ENCODE measurements at regions not wholly inside any gene's neighbourhood (a gene's known extent, or its start where the extent isn't known, plus 50 kb on each side); places are given as distances from the start of the nearest gene placed in this dataset.

- Mint-ChIP-seq H3K27me3 (ENCODE audit: insufficient read depth, unreplicated experiment) (no peaks in the 10 kb centered on the region), H3K4me3 (ENCODE audit: unreplicated experiment) (no peak overlapping the region), H3K4me1 (ENCODE audit: low read depth, unreplicated experiment) (no peaks in the 10 kb centered on the region), H3K36me3 (ENCODE audit: insufficient read depth, unreplicated experiment) (no peaks in the 10 kb centered on the region), H3K9me3 (ENCODE audit: unreplicated experiment) (no peaks in the 10 kb centered on the region), H3K27ac (ENCODE audit: unreplicated experiment) (no peak overlapping the region)
- CTCF ChIA-PET: no interaction called here
- BruUV-seq (replicated peaks): no TSS peak
- no peaks in the 10 kb centered on the region for H3K36me3 ChIP-seq (ENCODE audit: control insufficient read depth, insufficient read depth, low read length)
- no peak for DNase-seq
- no peaks in the 10 kb centered on the region for H3K4me1 ChIP-seq
- H3K9me3 ChIP-seq: no peaks in the 10 kb centered on the region
- no peaks in the 10 kb centered on the region for H3K27me3 ChIP-seq (replicated peaks; ENCODE audit: control insufficient read depth, insufficient read depth, low read length)
- H3K4me3 ChIP-seq (ENCODE audit: low read depth, low read length): no peak overlapping the region
- intact Hi-C loops (cut with micrococcal nuclease; ENCODE audit: unreplicated experiment): no loop called here
- no peak for TF ChIP-seq CTCF (IDR thresholded peaks at IDR 0.05; ENCODE audit: insufficient read depth in 1 of 2, low read depth in 1 of 2, low read length in 1 of 2, severe bottlenecking in 1 of 2, unreplicated experiment in 1 of 2)
- POLR2A ChIA-PET: no interaction called here
Measured at GRCh38 chr4:181416966-181417365, 826.2 kb upstream of the TENM3 start.

GRCh38 chr4:181418496-181418895 is 824.7 kb upstream of the TENM3 start:
- no peaks in the 10 kb centered on the region for H3K9me3 Mint-ChIP-seq (ENCODE audit: unreplicated experiment)
- ChIA-PET CTCF (no interaction called here), POLR2A (no interaction called here)
- no peak overlapping the region for H3K27ac Mint-ChIP-seq (ENCODE audit: unreplicated experiment)
- no peaks in the 10 kb centered on the region for H3K36me3 Mint-ChIP-seq (ENCODE audit: insufficient read depth, unreplicated experiment)
- Histone ChIP-seq H3K4me3 (ENCODE audit: low read depth, low read length) (no peak overlapping the region), H3K27me3 (replicated peaks; ENCODE audit: control insufficient read depth, insufficient read depth, low read length) (no peaks in the 10 kb centered on the region), H3K4me1 (no peaks in the 10 kb centered on the region), H3K9me3 (no peaks in the 10 kb centered on the region), H3K36me3 (ENCODE audit: control insufficient read depth, insufficient read depth, low read length) (no peaks in the 10 kb centered on the region)
- no peak for TF ChIP-seq CTCF (IDR thresholded peaks at IDR 0.05; ENCODE audit: insufficient read depth in 1 of 2, low read depth in 1 of 2, low read length in 1 of 2, severe bottlenecking in 1 of 2, unreplicated experiment in 1 of 2)
- H3K4me1 Mint-ChIP-seq (ENCODE audit: low read depth, unreplicated experiment): no peaks in the 10 kb centered on the region
- no TSS peak for BruUV-seq (replicated peaks)
- intact Hi-C loops (cut with micrococcal nuclease; ENCODE audit: unreplicated experiment): no loop called here
- no peak overlapping the region for H3K4me3 Mint-ChIP-seq (ENCODE audit: unreplicated experiment)
- peaks cover 7% of the 10 kb centered on the region for H3K27me3 Mint-ChIP-seq (ENCODE audit: insufficient read depth, unreplicated experiment)
- no peak for DNase-seq

- no peak overlapping the region for H3K4me3 Mint-ChIP-seq (ENCODE audit: unreplicated experiment)
- Histone ChIP-seq H3K9me3 (no peaks in the 10 kb centered on the region), H3K36me3 (ENCODE audit: control insufficient read depth, insufficient read depth, low read length) (no peaks in the 10 kb centered on the region), H3K4me1 (no peaks in the 10 kb centered on the region), H3K27me3 (replicated peaks; ENCODE audit: control insufficient read depth, insufficient read depth, low read length) (no peaks in the 10 kb centered on the region), H3K4me3 (ENCODE audit: low read depth, low read length) (no peak overlapping the region)
- no TSS peak for BruUV-seq (replicated peaks)
- no peaks in the 10 kb centered on the region for H3K36me3 Mint-ChIP-seq (ENCODE audit: insufficient read depth, unreplicated experiment)
- TF ChIP-seq CTCF (IDR thresholded peaks at IDR 0.05; ENCODE audit: insufficient read depth in 1 of 2, low read depth in 1 of 2, low read length in 1 of 2, severe bottlenecking in 1 of 2, unreplicated experiment in 1 of 2): no peak
- intact Hi-C loops (cut with micrococcal nuclease; ENCODE audit: unreplicated experiment): no loop called here
- POLR2A ChIA-PET: no interaction called here
- H3K9me3 Mint-ChIP-seq (ENCODE audit: unreplicated experiment): no peaks in the 10 kb centered on the region
- no peaks in the 10 kb centered on the region for H3K4me1 Mint-ChIP-seq (ENCODE audit: low read depth, unreplicated experiment)
- no peak overlapping the region for H3K27ac Mint-ChIP-seq (ENCODE audit: unreplicated experiment)
- CTCF ChIA-PET: no interaction called here
- peaks cover 12% of the 10 kb centered on the region for H3K27me3 Mint-ChIP-seq (ENCODE audit: insufficient read depth, unreplicated experiment)
- DNase-seq: no peak
Measured at GRCh38 chr4:181420950-181421349, 822.3 kb upstream of the TENM3 start.

Data from Caco-2 (cell line).